ENCODE measurements at regions not wholly inside any gene's neighbourhood (a gene's known extent, or its start where the extent isn't known, plus 50 kb on each side); places are given as distances from the start of the nearest gene placed in this dataset.

GRCh38 chr13:65854431-65854830, 1375.7 kb downstream of the PCDH9 start:
- no peak overlapping the region for H2AFZ ChIP-seq (ENCODE audit: low read depth, low read length)
- H3K9me1 ChIP-seq (replicated peaks; ENCODE audit: control insufficient read depth, extremely low read depth, insufficient read depth, low read length): no peaks in the 10 kb centered on the region
- intact Hi-C loops (cut with micrococcal nuclease): no loop called here
- no peak for TF ChIP-seq POLR2AphosphoS5 (IDR thresholded peaks at IDR 0.05; ENCODE audit: insufficient read depth, low read depth, low read length)
- no peak for TF ChIP-seq POLR2A (IDR thresholded peaks at IDR 0.05; ENCODE audit: low read depth, low read length)
- no peak for TF ChIP-seq FOS (IDR thresholded peaks at IDR 0.05; ENCODE audit: borderline replicate concordance, insufficient read depth, low read length)
- no peak for TF ChIP-seq CTCF (IDR thresholded peaks at IDR 0.05; ENCODE audit: extremely low read depth in 1 of 2, insufficient read depth in 1 of 2, low read depth in 1 of 2, low read length in 2 of 2)
- TF ChIP-seq GATA2 (IDR thresholded peaks at IDR 0.05; ENCODE audit: insufficient read depth, insufficient read length, low read depth, low read length): no peak
- TF ChIP-seq EZH2 (IDR thresholded peaks at IDR 0.05; ENCODE audit: borderline replicate concordance, low read depth, low read length, severe bottlenecking): no peak
- TF ChIP-seq MYC (IDR thresholded peaks at IDR 0.05; ENCODE audit: low read depth, low read length): no peak
- no peak for TF ChIP-seq JUN (IDR thresholded peaks at IDR 0.05; ENCODE audit: borderline replicate concordance, insufficient read depth, insufficient read length, low read depth)
- no peak for TF ChIP-seq MAX (IDR thresholded peaks at IDR 0.05; ENCODE audit: insufficient read depth, insufficient read length)
- ChIA-PET POLR2A (no interaction called here), CTCF (no interaction called here)
- H3K36me3 ChIP-seq (ENCODE audit: control insufficient read depth in 2 of 2, extremely low read depth in 1 of 2, insufficient read depth in 2 of 2, low read length in 2 of 2): no peaks in the 10 kb centered on the region
- DNase-seq (ENCODE audit: low read depth, low spot score) (no peak), FAIRE-seq (no peak)
- no TSS peak for BruUV-seq (replicated peaks)
- H3K4me3 ChIP-seq (replicated peaks in 1 of 3; ENCODE audit: insufficient read depth in 1 of 3, low read depth in 1 of 3, low read length in 3 of 3): no peak overlapping the region
- no peak overlapping the region for H3K4me2 ChIP-seq (ENCODE audit: insufficient read depth, low read length)
- H3K9ac ChIP-seq (replicated peaks; ENCODE audit: extremely low read depth, insufficient read depth, low read length): no peak overlapping the region
- dilution Hi-C loops (cut with MboI; ENCODE audit: extremely low pct_ligation_motif_present, low sequenced_read_pairs): no loop called here
- H3K4me1 ChIP-seq (ENCODE audit: control insufficient read depth, extremely low read depth, insufficient read depth, low read length): no peaks in the 10 kb centered on the region
- H3K9me3 ChIP-seq (replicated peaks; ENCODE audit: control insufficient read depth, insufficient read depth, low read length): no peaks in the 10 kb centered on the region
- no peaks in the 10 kb centered on the region for H3K27me3 ChIP-seq (ENCODE audit: control insufficient read depth in 2 of 2, insufficient read depth in 2 of 2, low read length in 2 of 2)
- no peaks in the 10 kb centered on the region for H4K20me1 ChIP-seq (replicated peaks; ENCODE audit: control insufficient read depth, extremely low read depth, insufficient read depth, low read length)
- no peak overlapping the region for H3K27ac ChIP-seq (ENCODE audit: insufficient read depth, low read depth, low read length)
- H3K79me2 ChIP-seq (ENCODE audit: control insufficient read depth, insufficient read depth, low read length): no peaks in the 10 kb centered on the region

All from endothelial cell of umbilical vein (primary cell).